Fibroblast of gingiva (primary cell): ENCODE measurements at regions not wholly inside any gene's neighbourhood (a gene's known extent, or its start where the extent isn't known, plus 50 kb on each side); places are given as distances from the start of the nearest gene placed in this dataset.

Source experiments
- DNase-seq: peaks from one replicate; pipeline ENCODE4 v3.0.0-alpha.2; 2011; ENCODE audit warnings: low read depth

DNA sequence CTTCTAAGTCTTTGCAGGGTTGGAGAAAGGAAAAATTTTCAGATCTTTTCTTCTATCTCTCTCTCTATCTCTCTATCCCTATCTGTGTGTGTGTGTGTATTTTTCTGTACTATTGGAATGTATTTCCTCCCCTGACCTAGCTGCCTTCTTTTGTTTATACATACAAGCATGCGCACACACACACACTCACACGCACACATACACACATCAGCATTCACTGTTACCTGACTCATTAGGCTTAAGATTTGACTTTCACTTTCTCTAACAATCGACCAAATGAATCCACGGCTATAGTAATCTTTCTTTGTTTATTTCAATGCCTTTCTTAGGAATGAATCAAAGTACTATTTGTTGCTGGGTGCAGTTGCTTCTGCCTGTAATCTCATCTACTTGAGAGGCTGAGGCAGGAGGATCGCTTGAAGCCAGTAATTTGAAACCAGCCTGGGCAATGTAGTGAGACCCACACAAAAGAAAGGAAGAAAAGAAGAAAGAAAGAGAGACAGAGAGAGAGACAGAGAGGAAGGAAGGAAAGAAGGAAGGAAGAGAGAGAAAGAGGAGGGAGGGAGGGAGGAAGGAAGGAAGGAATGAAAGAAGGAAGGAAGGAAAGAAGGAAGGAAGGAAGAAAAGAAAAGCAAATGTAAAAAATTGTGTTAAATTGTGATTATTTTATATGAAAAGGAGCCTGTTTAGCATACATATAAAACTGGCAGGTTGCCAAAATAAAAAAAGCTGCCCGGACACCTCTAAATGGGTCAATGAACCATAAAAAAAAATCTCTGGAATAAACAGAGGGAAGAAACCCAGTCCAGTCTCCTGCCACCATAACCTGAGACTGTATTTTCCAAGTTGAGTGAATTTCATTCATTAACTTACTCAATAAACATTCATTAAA, 206.8 kb downstream of the ZNF326 start:
- no peak for DNase-seq

DNA sequence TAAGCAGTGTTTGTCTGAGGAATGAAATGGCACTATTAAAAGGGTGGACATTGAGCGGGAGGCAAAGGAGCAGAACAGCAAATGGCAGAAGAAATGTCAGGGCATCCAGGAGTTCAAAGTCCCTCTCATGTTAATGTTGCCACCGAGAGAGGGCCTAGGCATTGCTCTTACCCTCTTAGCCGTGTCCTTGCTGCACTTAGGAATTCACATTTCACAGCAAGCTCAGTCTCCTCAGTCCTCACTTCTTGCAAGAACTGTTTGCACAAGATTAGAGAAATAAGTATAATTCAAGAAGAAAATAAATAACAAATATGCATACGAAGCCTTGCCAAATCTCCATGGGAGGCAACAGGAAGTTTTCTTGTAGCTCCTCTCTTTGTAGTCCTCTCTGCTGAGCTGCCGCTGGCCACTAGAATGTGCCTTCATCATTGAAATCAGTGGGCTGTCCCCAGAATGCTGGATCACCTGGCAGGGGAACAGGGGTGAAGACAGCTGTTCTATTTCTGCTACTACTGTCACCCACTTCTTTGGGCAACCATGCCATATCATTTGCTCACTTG, 205.8 kb downstream of the ZNF326 start:
- DNase-seq = no peak

DNA sequence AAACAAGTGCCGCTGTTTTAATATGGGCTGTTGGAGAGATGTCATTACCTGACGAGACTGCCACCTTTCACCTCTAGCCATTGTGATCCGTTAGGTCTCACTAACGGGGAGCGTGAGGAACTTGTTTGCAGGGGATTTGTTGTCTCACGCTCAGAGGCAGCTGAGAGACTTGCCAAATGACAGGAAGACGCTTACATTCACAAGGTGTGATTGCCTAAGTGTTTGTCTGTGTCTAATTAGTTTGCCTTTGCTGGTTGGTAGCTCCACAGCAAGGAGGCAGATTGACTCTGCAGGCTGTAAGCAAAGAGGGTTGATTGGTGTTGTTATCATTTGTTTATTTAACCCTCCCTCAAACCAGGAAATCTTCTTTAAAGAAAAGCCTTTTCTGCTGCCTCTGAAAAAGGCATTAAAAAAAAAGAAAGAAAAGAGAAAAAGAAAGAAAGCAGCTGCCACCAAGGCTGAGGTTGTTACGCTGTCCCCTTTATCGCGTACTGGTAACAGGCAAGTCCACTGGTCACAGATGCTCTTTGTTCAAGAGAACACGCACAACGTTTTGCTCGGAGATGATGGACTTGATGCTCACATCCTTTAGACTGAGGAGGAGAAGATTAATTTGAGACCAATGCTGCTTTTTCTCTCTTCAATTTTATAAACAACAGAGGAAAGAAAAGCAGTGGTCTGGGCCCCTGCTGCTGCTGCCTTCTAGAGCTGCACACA, 203.9 kb downstream of the ZNF326 start:
- no peak for DNase-seq

DNA sequence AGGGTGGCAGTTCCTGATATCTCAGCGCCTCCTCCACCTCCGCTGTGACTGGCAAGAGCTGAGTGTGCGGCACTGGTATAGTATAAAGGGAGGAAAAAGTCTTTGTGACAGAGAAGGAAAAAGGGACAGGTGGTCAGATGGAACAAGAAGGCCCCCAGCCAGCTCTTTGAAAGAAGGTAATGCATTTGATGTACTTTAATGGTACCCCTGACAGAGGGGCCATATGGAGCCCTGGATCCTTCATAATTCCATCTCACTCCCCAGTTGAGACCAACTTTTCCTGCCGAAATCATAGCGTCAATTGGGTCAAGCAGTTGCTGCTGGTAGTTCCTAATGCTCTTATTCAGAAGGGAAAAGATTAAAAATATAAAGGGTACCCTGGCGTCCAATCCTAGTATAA, 198.2 kb downstream of the ZNF326 start:
- no peak for DNase-seq

DNA sequence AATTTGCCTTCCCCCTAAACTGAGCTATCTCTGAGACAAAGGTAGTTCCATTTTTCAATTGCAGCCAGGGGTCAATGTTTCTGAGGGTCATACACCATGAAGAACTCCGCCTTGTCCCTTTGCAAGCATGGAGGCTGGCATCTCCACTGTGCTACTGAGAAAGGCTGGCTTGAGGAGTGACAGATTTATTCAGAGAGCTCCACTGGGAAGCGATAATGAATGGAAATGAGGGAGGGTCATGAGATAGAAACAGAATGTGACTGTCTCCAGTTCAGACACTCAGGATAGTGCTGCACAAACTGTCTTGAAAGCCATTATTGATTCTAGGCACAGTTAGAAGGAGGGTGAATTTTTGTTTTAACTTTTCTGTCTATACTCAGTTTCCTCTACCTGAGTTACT, 197.5 kb downstream of the ZNF326 start:
- no peak for DNase-seq

DNA sequence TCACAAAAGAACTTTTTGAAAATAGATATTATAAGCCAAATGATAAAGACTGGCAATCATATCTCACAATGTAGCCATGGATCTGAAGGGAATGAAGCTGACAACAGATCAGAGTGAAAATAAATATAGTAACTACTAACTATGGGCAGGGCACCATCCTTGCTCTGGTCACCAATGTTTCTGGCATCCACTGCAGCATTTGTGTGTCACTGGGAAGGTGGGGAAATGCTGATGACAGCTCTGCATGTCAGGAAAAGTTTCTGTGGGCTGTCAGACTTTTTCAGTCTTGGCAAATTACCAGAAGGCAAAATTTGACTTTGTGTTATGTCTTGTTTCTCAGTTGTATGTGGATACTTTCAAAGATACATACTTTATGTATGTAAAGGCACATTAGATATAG, 195.6 kb downstream of the ZNF326 start:
- DNase-seq = no peak

DNA sequence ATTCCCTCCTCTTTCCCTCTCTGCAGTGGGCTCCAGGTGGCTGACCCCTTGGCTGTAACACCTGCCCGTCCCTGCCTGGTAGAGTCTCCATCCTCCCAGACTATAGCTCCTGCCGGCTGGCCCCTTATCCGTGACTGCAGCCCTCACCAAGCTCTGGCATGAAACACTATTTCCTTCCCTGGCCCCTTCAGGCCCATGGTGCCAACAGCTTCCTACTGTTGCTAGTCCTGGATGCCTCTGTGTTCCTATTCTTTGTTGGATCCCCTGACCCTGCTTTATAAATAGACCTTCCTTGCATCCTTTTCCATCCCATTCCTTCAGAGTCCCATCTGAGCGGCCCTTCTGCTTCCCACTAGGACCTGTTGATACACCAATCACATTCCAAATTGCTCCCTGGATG, 195.0 kb downstream of the ZNF326 start:
- no peak for DNase-seq

DNA sequence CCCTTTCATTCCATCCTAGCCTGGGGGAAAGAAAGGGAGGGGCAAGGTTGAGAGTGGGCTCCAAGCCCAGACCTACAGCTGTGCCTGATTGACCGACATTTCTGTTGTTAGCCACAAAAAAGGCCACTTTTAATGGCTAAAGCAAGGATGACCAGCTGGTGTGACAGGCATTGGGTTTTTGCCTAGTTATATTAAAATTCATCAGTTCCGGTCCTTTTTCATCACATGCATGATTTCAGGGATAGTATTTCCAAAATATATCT, 192.3 kb downstream of the ZNF326 start:
- DNase-seq = no peak

DNA sequence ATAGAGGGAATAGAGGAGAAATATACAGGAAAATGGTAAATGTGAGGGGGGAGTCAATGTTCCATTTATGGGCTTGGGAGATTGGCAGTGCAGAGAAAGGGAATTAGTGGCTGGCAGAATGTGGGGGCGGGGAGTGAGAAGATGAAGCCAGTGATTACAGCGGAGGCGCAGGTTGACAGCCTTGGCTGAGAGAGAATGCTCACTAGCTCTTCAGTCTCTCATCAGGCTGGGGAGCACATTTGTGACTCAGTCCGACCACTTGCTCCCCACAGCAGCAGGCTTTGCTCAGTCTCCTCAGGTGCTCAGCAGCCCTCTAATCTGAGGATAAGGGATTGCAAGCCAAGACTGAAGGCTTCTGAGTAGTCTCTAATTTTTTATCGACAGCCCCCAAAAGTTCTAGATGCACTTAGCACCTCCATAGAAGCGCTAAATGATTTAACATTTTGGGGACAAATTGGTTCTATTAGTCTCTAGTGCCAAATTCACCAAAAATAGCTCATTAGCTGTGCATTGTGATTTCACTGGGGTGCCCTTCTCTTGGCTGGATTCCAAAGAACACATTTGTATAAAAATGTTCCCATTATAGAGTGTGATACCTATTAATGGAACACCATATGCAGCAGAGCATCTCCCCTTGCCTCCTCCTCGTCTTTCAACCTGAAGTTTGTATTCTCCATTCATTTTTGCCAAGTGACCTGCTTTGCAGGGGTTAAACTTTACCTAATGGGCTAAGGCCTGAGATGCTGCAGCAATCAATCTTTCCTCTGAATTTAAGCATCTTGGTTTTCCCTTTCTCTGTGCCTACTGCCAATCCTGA, 191.8 kb downstream of the ZNF326 start:
- no peak for DNase-seq

DNA sequence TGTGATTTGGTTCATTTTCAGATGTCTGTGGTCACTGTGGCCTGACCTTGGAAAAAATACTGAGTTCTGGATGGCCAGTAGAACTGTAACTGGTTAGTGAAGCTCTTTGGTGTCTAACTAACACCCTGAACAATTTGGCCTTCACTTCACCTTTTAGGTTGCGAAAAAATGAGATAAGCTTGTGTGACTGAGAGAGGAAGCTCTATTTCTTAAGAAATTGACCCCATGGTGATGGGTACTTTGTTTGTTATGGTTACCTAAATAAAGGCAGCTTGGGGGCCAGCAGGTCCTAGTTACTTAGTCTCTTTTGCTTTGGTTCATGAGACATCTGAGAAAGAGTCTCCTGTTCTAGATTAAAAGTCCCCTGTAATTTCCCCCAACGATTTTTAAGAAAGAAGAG, 181.6 kb downstream of the ZNF326 start:
- DNase-seq = no peak

DNA sequence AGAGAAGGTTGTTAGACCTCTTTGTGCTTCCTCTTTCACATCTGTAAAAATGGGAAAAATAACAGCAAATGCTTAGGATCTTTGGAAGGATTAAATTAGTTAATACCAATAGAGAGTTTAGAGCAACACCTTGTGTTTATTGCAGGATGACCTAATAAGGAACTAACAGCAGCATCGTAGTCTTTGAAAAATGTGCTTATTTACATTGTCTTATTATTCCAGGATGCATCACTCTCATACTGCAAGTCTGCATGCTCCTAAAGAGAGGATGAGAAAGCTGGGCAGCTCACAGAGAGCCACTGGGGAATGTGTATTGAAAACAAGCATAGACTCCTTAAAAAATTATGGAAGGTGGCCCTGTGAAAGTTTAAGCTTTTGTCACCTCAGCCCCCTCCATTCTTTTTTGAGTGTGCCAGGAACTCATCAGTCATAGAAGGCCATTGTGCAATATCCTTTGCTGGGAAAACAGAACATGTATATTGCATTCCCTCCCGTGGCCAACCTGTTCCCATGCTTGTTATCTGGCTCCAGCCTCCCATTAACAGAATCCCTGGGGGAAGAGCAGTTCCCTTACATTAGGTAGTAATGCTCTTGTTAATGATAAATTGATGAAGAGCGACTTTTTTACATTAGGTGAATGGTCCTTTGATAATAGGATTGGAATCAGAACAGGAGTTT, 180.7 kb downstream of the ZNF326 start:
- DNase-seq = no peak

DNA sequence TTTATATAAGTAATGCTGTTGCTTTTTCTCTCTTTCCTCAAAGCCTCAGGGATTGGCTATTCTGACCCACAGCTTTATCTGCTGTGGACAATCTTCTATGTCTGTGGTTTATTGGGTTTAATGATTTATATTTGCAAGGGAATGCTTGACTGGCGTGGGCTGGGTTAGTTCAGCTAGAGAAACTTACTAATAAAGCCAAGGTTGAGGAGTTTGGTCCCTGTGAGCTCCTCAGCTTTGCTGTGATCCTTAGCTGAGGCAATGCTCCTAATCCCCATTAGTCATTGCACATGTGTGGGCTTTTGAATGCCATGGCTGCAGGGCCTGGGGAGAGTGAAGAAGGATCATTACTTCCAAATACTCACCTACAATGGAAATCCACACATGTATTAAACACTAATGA, 179.3 kb downstream of the ZNF326 start:
- DNase-seq = no peak

DNA sequence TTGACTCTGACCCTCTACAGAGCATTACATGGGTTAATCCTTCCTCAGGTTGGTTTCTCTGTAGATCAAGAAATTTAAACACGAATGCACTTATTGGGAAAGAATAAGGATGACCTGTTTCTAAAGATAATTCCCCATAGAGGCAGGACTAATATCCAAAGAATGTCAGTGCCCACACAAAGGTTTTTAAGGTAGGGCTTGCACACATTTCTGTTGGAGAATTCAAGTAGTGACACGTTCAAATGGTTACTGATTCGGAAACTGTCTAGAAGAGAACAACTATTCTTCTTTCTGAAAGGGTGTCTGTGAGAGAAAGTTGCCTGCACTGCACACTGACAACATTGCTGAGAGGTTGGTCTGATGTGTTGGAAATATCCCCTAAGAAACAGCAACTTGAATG, 167.3 kb downstream of the ZNF326 start:
- no peak for DNase-seq

DNA sequence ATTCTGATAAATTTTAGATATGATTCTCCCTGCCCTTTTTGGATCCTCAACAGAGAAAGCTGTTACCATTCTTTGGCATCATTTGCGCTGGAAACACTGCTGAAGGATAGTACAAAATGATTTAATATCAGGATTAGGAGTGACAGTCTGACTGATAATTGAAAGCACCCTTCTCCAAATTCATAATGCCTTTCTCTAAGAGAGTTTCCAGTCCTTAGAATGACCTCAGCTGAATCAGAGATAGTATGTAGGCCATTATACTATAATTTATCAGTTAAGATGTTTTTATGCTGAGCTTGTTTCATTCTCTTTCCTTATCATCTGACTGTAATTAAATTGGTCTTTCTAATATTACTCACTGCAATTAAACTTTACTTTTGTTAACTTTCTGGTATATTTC, 166.7 kb downstream of the ZNF326 start:
- no peak for DNase-seq

DNA sequence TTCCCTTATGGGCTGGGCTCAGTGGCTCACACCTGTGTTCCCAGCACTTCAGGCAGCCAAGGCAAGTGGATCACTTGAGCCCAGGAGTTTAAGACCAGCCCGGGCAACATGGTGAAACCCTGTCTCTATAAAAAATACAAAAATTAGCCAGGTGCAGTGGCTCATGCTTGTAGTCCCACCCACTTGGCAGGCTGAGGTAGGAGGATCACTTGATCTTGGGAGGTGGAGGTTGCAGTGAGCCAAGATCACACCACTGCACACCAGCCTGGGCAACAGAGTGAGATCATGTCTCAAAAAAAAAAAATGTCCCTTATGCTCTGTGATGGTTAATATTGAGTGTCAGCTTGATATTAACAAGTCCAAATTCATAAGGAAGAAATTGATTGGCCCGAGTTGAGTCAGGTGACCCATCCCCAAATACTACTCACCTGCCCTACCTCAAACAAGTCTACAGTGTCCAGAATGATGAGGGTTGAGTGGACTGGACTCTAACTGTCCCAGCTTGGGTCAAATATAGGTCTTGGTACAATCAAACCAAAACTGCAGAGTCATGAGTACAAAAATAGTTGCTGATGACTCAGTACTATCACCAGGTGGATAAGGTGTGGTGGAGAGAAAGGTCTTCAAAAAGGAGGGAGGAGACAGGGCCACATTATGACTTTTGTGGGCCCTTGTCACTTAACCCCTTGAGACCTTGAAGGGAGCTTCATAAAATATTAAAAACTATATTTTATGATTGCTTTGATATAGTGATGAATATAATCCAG, 161.0 kb downstream of the ZNF326 start:
- no peak for DNase-seq

DNA sequence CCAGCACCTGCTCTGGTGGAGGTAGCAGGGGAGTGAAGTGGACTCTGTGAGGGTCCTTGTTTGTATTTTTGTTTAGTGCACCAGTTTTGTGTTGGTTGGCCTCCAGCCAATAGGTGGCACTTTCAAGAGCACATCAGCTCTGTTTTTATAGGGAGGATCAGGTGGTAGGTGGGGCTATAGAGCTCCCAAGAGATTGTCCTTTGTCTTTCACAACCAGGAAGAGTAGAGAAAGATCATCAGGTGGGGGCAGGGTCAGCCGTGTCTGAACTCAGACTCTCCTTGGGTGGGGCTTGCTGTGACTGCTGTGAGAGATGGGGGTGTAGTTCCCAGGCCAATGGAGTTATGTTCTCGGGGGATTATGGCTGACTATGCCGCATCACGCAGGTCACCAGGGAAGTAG, 159.8 kb downstream of the ZNF326 start:
- DNase-seq = no peak

DNA sequence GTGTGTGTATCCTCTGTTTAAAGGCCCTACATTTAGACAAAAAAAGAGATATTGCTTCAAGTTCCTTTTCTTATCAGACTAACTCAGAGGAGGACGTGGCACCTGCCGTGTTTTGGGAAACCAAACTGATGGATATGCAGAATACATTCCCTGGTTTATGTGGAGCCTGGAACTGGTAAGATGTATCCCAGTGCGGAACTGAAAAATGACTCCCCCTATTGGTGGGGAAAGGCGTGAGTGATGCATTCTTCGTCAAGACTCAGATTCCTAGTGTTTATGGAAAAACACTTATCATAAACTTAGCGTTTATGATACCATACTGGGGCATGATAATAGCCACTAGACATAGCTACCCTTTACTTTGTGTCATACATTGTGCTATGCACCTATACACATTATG, 154.2 kb downstream of the ZNF326 start:
- DNase-seq = no peak

DNA sequence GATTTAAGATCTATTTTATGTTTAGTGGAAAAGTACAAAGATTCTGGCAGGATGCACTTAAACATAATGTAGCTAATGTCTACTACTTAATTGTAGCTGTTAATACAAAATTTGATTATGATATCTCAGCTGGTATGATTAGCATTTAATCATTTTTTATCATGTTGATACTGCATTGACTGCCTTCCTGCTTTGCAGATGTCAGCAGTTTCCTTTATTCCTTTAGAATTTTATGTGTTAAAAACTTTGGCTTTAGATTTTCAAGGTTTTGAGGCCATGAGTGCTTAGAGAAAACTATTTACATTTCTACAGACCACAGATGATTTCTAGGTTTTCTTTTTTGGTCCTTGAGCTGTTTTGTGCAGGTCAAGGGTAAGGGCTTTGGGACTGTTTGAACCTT, 152.2 kb downstream of the ZNF326 start:
- DNase-seq = no peak

DNA sequence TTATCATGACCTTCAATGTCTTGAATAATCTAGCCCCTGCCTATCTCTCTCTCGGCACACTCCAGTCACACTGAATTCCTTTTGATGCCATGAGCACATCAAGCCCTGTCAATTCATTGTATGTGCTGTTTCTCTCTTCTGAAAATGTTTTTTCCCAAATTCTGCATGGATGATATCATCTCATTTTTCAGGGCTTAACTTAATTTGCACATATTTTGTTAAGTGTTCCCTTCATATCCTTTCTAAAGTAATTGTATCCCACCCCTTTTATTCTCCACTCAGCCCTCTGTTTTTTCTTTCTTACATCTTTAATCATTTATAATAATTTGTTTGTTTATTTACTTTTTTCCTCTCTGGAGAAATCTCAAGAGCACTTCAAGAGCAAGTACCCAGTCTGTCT, 149.9 kb downstream of the ZNF326 start:
- no peak for DNase-seq

DNA sequence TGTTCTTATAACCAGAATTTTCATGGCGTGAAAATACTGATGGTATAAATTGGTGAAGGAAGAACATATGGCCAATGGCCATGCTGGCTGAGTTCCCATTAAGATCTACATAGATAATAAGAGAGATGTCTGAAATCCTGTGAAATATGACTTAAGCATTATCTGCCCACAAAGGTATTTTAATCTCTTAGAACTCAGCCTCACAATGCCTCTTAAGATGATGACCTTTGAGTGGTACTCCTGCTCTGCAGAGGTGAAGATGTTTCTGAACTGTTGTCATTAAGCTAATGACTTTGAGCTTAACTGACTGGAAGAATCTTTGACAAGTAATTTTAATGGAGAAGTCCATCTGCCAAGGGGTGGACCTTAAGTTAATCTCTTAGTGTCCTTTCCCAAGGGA, 148.7 kb downstream of the ZNF326 start:
- no peak for DNase-seq

DNA sequence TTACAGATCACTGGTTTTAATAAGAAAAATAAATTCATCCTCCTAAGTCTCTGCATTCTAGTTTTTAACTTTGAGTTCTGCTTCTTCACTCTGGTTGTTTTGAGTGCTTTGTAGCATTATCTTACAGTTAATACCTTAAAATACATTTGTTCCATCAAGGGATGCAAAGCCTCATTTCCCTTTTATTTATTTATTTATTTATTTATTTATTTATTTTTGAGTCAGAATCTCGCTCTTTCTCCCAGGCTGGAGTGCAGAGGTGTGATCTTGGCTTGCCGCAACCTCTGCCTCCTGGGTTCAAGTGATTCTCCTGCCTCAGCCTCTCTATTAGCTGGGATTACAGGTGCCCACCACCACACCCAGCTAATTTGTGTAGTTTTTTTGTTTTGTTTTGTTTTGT, 147.8 kb downstream of the ZNF326 start:
- no peak for DNase-seq
